Epidermal melanocyte (primary cell): ENCODE measurements at regions not wholly inside any gene's neighbourhood (a gene's known extent, or its start where the extent isn't known, plus 50 kb on each side); places are given as distances from the start of the nearest gene placed in this dataset.
"Not testable (repeated sequence)": the region's sequence is repeated elsewhere in the genome, so short reads cannot be mapped to it uniquely, and the experiment has no call there.

Experiments used
- DNase-seq: peaks from one replicate; pipeline ENCODE4 v3.0.0; 2011; ENCODE audit warnings: low spot score; ENCODE audit not compliant: insufficient read length

GRCh38 chr7:98771941-98772603 is 97.7 kb downstream of the TMEM130 start:
- no peak for DNase-seq

- DNase-seq, result no peak
Observed at GRCh38 chr7:98774884-98775283, 94.9 kb downstream of the TMEM130 start.

- DNase-seq, result no peak
Observed at GRCh38 chr7:98777051-98777450, 92.8 kb downstream of the TMEM130 start.

GRCh38 chr7:98778421-98778820 is 91.4 kb downstream of the TMEM130 start:
- no peak for DNase-seq

- no peak for DNase-seq
Observed at GRCh38 chr7:98779800-98780587, 89.8 kb downstream of the TMEM130 start.

GRCh38 chr7:98784216-98784785 is 85.5 kb downstream of the TMEM130 start:
- DNase-seq, result no peak

GRCh38 chr7:98785929-98786571 is 83.8 kb downstream of the TMEM130 start:
- no peak for DNase-seq

- no peak for DNase-seq
Observed at GRCh38 chr7:98788966-98789365, 80.8 kb downstream of the TMEM130 start.

GRCh38 chr7:98794453-98794852 is 75.4 kb downstream of the TMEM130 start:
- DNase-seq, result not testable (repeated sequence)

- DNase-seq, result no peak
Observed at GRCh38 chr7:98795741-98796493, 73.9 kb downstream of the TMEM130 start.
